Activated CD8-positive, alpha-beta memory T cell treated with anti-CD3 and anti-CD28 coated beads, Interleukin-2, amount 50 U/mL, for 48 hours (primary cell): ENCODE measurements at regions not wholly inside any gene's neighbourhood (a gene's known extent, or its start where the extent isn't known, plus 50 kb on each side); places are given as distances from the start of the nearest gene placed in this dataset.
"Not testable (repeated sequence)": the region's sequence is repeated elsewhere in the genome, so short reads cannot be mapped to it uniquely, and the experiment has no call there.

Experiments used
- DNase-seq: peaks from one replicate; pipeline ENCODE4 v3.0.0-alpha.2; 2020

DNA sequence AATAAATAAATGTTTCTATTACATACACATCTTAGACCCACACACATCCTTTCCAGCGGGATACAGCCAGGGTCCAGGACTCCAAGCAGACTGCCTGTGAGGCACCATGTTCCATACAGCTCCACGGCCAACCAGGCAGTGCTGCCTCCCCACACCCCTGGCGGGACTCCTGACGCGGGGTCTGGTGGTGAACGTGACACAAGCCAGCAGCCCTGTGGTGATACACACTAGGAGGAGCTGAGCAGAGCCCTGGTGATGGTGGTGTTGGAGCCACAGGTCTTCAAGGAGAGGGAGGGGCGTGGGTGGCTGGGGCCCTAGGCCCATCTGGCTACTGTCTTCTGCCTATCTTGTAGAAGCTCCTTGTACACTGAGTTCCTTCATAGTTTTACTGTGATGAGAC is 53.1 kb upstream of the LPCAT1 start:
- DNase-seq: not testable (repeated sequence)

DNA sequence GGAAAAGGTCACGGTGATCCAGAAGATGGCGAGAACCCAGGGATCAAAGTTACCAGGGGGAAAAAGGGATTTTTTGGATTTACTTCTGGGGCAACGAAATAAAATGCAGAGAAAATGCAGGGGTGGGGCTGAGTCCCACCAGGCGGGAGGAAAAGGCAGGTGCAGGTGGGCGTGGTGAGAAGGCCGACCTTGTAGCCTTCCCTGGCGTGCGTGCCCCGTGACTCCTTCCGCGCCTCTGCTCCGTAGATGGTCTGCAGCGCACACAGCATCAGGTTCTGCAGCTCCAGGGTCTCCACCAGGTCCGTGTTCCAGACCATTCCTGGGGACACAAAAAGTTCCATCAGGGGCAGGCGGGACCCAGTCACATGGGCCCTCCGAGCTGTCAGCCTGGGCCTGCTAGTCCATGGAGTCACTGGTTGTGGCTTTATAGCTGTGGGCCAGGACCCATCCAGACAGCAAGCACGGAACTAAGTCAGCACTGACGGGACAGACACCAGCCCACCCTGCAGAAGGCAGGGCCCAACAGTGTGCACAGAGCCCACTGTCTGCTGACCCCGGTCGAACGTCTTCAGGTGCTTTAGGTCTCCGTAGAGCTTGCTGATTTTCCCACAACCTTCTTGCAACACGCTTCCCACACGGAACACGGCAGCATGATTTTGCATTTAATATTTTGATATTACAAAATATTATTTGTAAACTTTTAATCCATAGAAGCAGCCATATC is 52.4 kb upstream of the LPCAT1 start:
- DNase-seq: not testable (repeated sequence)

DNA sequence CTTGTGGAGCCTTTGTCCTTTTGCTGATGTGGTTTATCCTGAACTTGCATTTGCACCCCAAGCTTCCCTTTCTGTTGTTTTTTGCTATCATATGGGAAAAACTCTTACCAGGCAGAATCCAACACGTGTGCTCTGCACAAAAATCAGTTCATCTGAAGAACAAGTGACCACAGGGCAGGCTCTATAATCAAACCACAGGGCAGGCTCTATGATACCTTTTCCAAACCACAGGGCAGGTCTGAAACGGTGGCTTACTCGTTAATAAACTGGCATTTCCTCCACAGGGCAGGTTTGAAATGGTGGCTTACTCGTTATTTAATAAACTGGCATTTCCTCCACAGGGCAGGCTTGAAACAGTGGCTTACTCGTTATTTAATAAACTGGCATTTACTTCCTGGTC is 51.7 kb upstream of the LPCAT1 start:
- DNase-seq: not testable (repeated sequence)

DNA sequence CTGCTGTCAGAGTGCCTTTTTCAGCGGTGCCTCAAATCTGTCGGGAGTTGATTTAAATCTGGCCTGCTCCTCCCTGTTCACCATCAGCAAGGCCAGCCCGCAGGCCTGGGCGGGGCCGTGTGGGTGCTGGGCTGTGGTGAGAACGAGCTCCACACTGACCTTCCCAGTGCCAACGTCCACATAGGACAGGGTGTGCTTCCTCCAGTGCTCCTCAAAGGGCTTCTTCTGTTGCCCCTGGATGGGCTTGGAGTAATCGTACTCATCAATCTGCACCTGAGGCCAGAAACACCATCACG is 50.2 kb upstream of the LPCAT1 start:
- DNase-seq: not testable (repeated sequence)

GRCh38 chr5:1573217-1574022 is 49.7 kb upstream of the LPCAT1 start:
- DNase-seq: not testable (repeated sequence)
